H1 (cell line): ENCODE measurements at regions not wholly inside any gene's neighbourhood (a gene's known extent, or its start where the extent isn't known, plus 50 kb on each side); places are given as distances from the start of the nearest gene placed in this dataset.

Experiments
- CTCF ChIA-PET: fragments of 300-600 bp; sonication (Branson Sonifier 250); formaldehyde crosslinking; loops from one replicate; lab custom pipeline; 2021; ENCODE audit not compliant: partially characterized antibody; lab: Charles Lee
- POLR2A ChIA-PET: fragments of 300-600 bp; sonication (Branson Sonifier 250); formaldehyde crosslinking; loops from one replicate; lab custom pipeline; 2021; ENCODE audit warnings: inconsistent platforms; ENCODE audit not compliant: partially characterized antibody; lab: Charles Lee
- DNase-seq, 2 experiments: peaks; one replicate each; pipeline versions ENCODE4 v3.0.0 to v3.0.0-alpha.2; 2010 to 2022; ENCODE audit warnings: low spot score in 2 of 2, low read depth in 1 of 2, mixed read lengths in 1 of 2
- FAIRE-seq: peaks from 2 replicates; lab custom pipeline; 2011; peaks lifted over from hg19 to GRCh38; lab: Jason Lieb, UNC
- H2AFZ ChIP-seq: 2 replicates; pipeline ENCODE4 v1.8.1; 2012; ENCODE audit warnings: low read length, inconsistent platforms
- H2AK5ac ChIP-seq: 2 replicates; pipeline ENCODE4 v1.6.1; 2013; ENCODE audit warnings: low read depth, low read length
- H2BK120ac ChIP-seq: replicated peaks from 2 replicates; pipeline ENCODE3; 2013; ENCODE audit warnings: low read depth, low read length, inconsistent platforms
- H2BK12ac ChIP-seq: 2 replicates; pipeline ENCODE4 v1.6.1; 2013; ENCODE audit warnings: low read depth, low read length
- H2BK15ac ChIP-seq: 2 replicates; pipeline ENCODE4 v1.6.1; 2013; ENCODE audit warnings: low read length
- H2BK20ac ChIP-seq: 2 replicates; pipeline ENCODE4 v1.6.1; 2013; ENCODE audit warnings: low read length
- H2BK5ac ChIP-seq: 2 replicates; pipeline ENCODE4 v1.6.1; 2013; ENCODE audit warnings: low read depth, low read length
- H3K14ac ChIP-seq: 2 replicates; pipeline ENCODE4 v1.6.1; 2013; ENCODE audit warnings: inconsistent platforms; ENCODE audit not compliant: insufficient read length
- H3K18ac ChIP-seq: 2 replicates; pipeline ENCODE4 v1.6.1; 2013; ENCODE audit warnings: low read length; ENCODE audit errors: extremely low read depth
- H3K23ac ChIP-seq: 2 replicates; pipeline ENCODE4 v1.6.1; 2013; ENCODE audit warnings: inconsistent platforms; ENCODE audit not compliant: insufficient read length
- H3K23me2 ChIP-seq: 2 replicates; pipeline ENCODE4 v1.6.1; 2013; ENCODE audit warnings: low read depth, low read length
- H3K27ac ChIP-seq: 2 replicates; pipeline ENCODE4 v1.6.1; 2011; ENCODE audit warnings: low read depth, low read length, inconsistent platforms
- H3K27me3 ChIP-seq, 4 experiments: replicated peaks in 1 of 4; 1 replicate in 1 of 4; 2 replicates in 3 of 4; pipeline versions ENCODE4 v1.6.1 to v1.8.1; 2011 to 2013; ENCODE audit warnings: low read length in 3 of 4, mild to moderate bottlenecking in 3 of 4, inconsistent platforms in 2 of 4, mixed read lengths in 2 of 4, moderate library complexity in 1 of 4; ENCODE audit not compliant: control insufficient read depth in 3 of 4, insufficient read depth in 3 of 4; ENCODE audit errors: extremely low read depth in 1 of 4
- H3K36me3 ChIP-seq, 4 experiments: 2 replicates each; pipeline versions ENCODE4 v1.6.1 to v1.8.1; 2011 to 2013; ENCODE audit warnings: mild to moderate bottlenecking in 4 of 4, low read length in 3 of 4, moderate library complexity in 2 of 4, control low read depth in 1 of 4, inconsistent platforms in 1 of 4; ENCODE audit not compliant: insufficient read depth in 4 of 4, control insufficient read depth in 2 of 4
- H3K4ac ChIP-seq: replicated peaks from 2 replicates; pipeline ENCODE3; 2013; ENCODE audit warnings: low read length, low read depth, mixed read lengths, inconsistent platforms; ENCODE audit not compliant: insufficient read length
- H3K4me1 ChIP-seq, 4 experiments: replicated peaks in 1 of 4; 1 replicate in 1 of 4; 2 replicates in 3 of 4; pipeline versions ENCODE4 v1.6.1 to v1.8.1; 2011 to 2013; ENCODE audit warnings: low read length in 3 of 4, inconsistent platforms in 2 of 4, mixed read lengths in 1 of 4; ENCODE audit not compliant: insufficient read depth in 4 of 4, control insufficient read depth in 3 of 4
- H3K4me2 ChIP-seq, 2 experiments: 2 replicates each; pipeline versions ENCODE4 v1.6.1 to v1.8.1; 2011 to 2013; ENCODE audit warnings: low read depth in 2 of 2, low read length in 2 of 2, control low read depth in 1 of 2, inconsistent platforms in 1 of 2, mild to moderate bottlenecking in 1 of 2; ENCODE audit not compliant: insufficient read depth in 1 of 2
- H3K4me3 ChIP-seq, 4 experiments: fragments of 200-600, 300-600 bp in 1 of 4; sonication (generic), shearing (Covaris generic), sonication (Bioruptor Twin) in 1 of 4; 2 replicates each; pipeline versions ENCODE4 v1.5.1 to v1.8.1; 2011 to 2016; ENCODE audit warnings: low read length in 4 of 4, low read depth in 3 of 4, control low read depth in 2 of 4, inconsistent platforms in 2 of 4, mild to moderate bottlenecking in 2 of 4, mixed read lengths in 1 of 4, moderate library complexity in 1 of 4; ENCODE audit not compliant: insufficient read depth in 2 of 4; ENCODE audit errors: extremely low read depth in 1 of 4
- H3K56ac ChIP-seq: replicated peaks from 2 replicates; pipeline ENCODE3; 2013; ENCODE audit warnings: low read depth, mild to moderate bottlenecking, mixed read lengths, low read length, inconsistent platforms; ENCODE audit not compliant: insufficient read length
- H3K79me1 ChIP-seq: 2 replicates; pipeline ENCODE4 v1.6.1; 2013; ENCODE audit warnings: low read depth, low read length, control low read depth
- H3K79me2 ChIP-seq, 2 experiments: 2 replicates each; pipeline versions ENCODE4 v1.6.1 to v1.8.1; 2012 to 2013; ENCODE audit warnings: low read length in 2 of 2, mild to moderate bottlenecking in 2 of 2, inconsistent platforms in 1 of 2; ENCODE audit not compliant: insufficient read depth in 2 of 2, control insufficient read depth in 1 of 2
- H3K9ac ChIP-seq, 4 experiments: replicated peaks in 1 of 4; 1 replicate in 1 of 4; 2 replicates in 3 of 4; pipeline versions ENCODE4 v1.6.1 to v1.8.1; 2011 to 2013; ENCODE audit warnings: low read depth in 3 of 4, low read length in 3 of 4, control low read depth in 2 of 4, mild to moderate bottlenecking in 2 of 4, moderate library complexity in 2 of 4, inconsistent platforms in 1 of 4; ENCODE audit errors: extremely low read depth in 1 of 4
- H3K9me3 ChIP-seq, 2 experiments: 2 replicates each; pipeline versions ENCODE4 v1.6.1 to v1.8.1; 2012 to 2013; ENCODE audit warnings: mild to moderate bottlenecking in 2 of 2, moderate library complexity in 2 of 2, control low read depth in 1 of 2, inconsistent platforms in 1 of 2, low read depth in 1 of 2, low read length in 1 of 2, mixed read lengths in 1 of 2; ENCODE audit not compliant: insufficient read depth in 2 of 2
- H4K20me1 ChIP-seq, 2 experiments: replicated peaks in 1 of 2; 2 replicates each; pipeline versions ENCODE3 to v1.8.1; 2011 to 2013; ENCODE audit warnings: inconsistent platforms in 2 of 2, low read length in 2 of 2, mild to moderate bottlenecking in 1 of 2; ENCODE audit not compliant: insufficient read depth in 2 of 2, control insufficient read depth in 1 of 2
- H4K5ac ChIP-seq: 2 replicates; pipeline ENCODE4 v1.6.1; 2013; ENCODE audit warnings: low read length, low read depth, mixed read lengths, inconsistent platforms; ENCODE audit not compliant: insufficient read length
- H4K8ac ChIP-seq: 2 replicates; pipeline ENCODE4 v1.8.0; 2013; ENCODE audit warnings: mild to moderate bottlenecking, moderate library complexity, low read length, inconsistent platforms; ENCODE audit not compliant: insufficient read depth; ENCODE audit errors: extremely low read depth
- H4K91ac ChIP-seq: replicated peaks from 2 replicates; pipeline ENCODE3; 2013; ENCODE audit warnings: low read length, mixed read lengths, inconsistent platforms; ENCODE audit not compliant: insufficient read length
- BRCA1 ChIP-seq: IDR thresholded peaks from 2 replicates; pipeline ENCODE4 v1.6.1; 2012; ENCODE audit warnings: low read depth, low read length, improper control_type of control experiment
- CEBPB ChIP-seq: IDR thresholded peaks from 2 replicates; pipeline ENCODE4 v1.6.1; 2012; ENCODE audit warnings: low read depth, low read length
- EGR1 ChIP-seq: IDR thresholded peaks from 2 replicates; pipeline ENCODE4 v1.6.1; 2011; ENCODE audit warnings: low read depth, low read length, borderline replicate concordance
- HDAC6 ChIP-seq: IDR thresholded peaks from one replicate; pipeline ENCODE4 v1.7.1; 2012; ENCODE audit warnings: low read depth, mild to moderate bottlenecking, inconsistent platforms, low read length, moderate library complexity
- JUN ChIP-seq: IDR thresholded peaks from 2 replicates; pipeline ENCODE4 v1.6.1; 2011; ENCODE audit warnings: low read depth, mild to moderate bottlenecking, improper control_type of control experiment, low read length
- JUND ChIP-seq: IDR thresholded peaks from 2 replicates; pipeline ENCODE4 v1.6.1; 2011; ENCODE audit warnings: mild to moderate bottlenecking, improper control_type of control experiment, low read length
- KDM4A ChIP-seq: IDR thresholded peaks from one replicate; pipeline ENCODE4 v1.7.1; 2012; ENCODE audit warnings: low read depth, mild to moderate bottlenecking, moderate library complexity, low read length, inconsistent platforms; ENCODE audit not compliant: severe bottlenecking
- POU5F1 ChIP-seq: IDR thresholded peaks from 2 replicates; pipeline ENCODE4 v1.6.1; 2011; ENCODE audit warnings: low read depth, mild to moderate bottlenecking, low read length, moderate library complexity
- RNF2 ChIP-seq: fragments of 200-900, 300-1000 bp; sonication (generic); IDR thresholded peaks from 2 replicates; pipeline ENCODE4 v1.7.1; 2016; ENCODE audit warnings: borderline replicate concordance, low read depth, mild to moderate bottlenecking, antibody characterized with exemption, low read length; ENCODE audit not compliant: poor library complexity, severe bottlenecking; ENCODE audit errors: missing control alignments
- SAP30 ChIP-seq: fragments of 300-600 bp; sonication (generic); IDR thresholded peaks from 2 replicates; pipeline ENCODE4 v1.7.1; 2012; ENCODE audit warnings: low read length, moderate library complexity, mild to moderate bottlenecking, inconsistent platforms; ENCODE audit not compliant: insufficient read depth, insufficient replicate concordance
- SIN3A ChIP-seq, 2 experiments: IDR thresholded peaks in 1 of 2; conservative IDR thresholded peaks in 1 of 2; 2 replicates each; pipeline ENCODE4 v1.6.1; 2011 to 2012; ENCODE audit warnings: low read length in 2 of 2, improper control_type of control experiment in 1 of 2, low read depth in 1 of 2, mild to moderate bottlenecking in 1 of 2
- SIRT6 ChIP-seq: IDR thresholded peaks from one replicate; pipeline ENCODE4 v1.7.1; 2012; ENCODE audit warnings: low read length, inconsistent platforms
- SP2 ChIP-seq: IDR thresholded peaks from 2 replicates; pipeline ENCODE4 v1.6.1; 2012; ENCODE audit warnings: mild to moderate bottlenecking, low read length, inconsistent platforms
- SRF ChIP-seq: IDR thresholded peaks from 2 replicates; pipeline ENCODE4 v1.6.1; 2011; ENCODE audit warnings: mild to moderate bottlenecking, low read depth, low read length, moderate library complexity
- SUZ12 ChIP-seq: fragments of 200-600 bp; sonication (generic); IDR thresholded peaks from 2 replicates; pipeline ENCODE4 v1.6.1; 2012; ENCODE audit warnings: mild to moderate bottlenecking, inconsistent platforms, low read length, moderate library complexity, mixed read lengths
- WGBS, 2 experiments: shearing (Covaris generic) in 1 of 2; methylation state at CpG; one replicate each; pipeline versions ENCODE4 v1.1.6 to v1.1.7; 2013 to 2015; ENCODE audit warnings: low lambda C conversion rate in 2 of 2, mixed read lengths in 2 of 2, inconsistent platforms in 1 of 2, low coverage in 1 of 2, missing lambda C conversion rate in 1 of 2; ENCODE audit not compliant: insufficient replicate concordance in 2 of 2, insufficient coverage in 1 of 2, insufficient read length in 1 of 2; ENCODE audit errors: extremely low coverage in 1 of 2, missing lambda C conversion rate in 1 of 2; 5-methylcytosine and 5-hydroxymethylcytosine counted together

DNA sequence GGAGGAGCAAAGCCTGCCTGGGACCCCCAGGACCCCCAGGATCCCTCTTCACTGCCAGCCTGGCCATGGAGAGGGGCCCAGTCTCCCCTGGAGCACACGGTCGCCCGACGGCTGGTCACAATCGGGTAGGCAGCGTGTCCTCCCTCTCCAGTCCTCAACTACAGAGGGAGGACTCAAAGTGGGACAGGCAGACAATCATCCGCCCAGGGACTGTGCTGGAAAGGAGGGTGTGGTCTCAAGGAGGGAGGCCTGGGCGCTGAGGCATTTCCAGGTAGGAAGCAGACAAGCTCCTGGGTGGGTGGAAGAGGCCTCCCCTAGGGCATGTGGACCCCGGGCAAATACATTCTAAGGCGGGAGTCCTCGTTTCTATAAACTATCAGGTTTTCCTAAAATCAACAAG lies 93.2 kb upstream of the ADAMTS2 start:
- 92% methylated on average over 11 of the region's 11 CpGs; no CpG with 5 or more reads in 1 of the 2 experiments for WGBS, 2 experiments
- Histone ChIP-seq H3K14ac (no peak overlapping the region), H3K27ac (no peak overlapping the region), H2BK20ac (no peak overlapping the region), H2AK5ac (no peak overlapping the region), H3K23me2 (peaks cover 7% of the 10 kb centered on the region; the same call in 1 of the 2 replicates), H2BK120ac (no peak overlapping the region), H2BK15ac (no peak overlapping the region), H3K9ac (no peak overlapping the region), H4K91ac (no peak overlapping the region), H2AFZ (no peak overlapping the region), H3K79me1 (no peaks in the 10 kb centered on the region), H3K4ac (no peak overlapping the region), H4K8ac (no peak overlapping the region; the same call in 1 of the 2 replicates), H2BK12ac (no peak overlapping the region), H3K27me3 (no peaks in the 10 kb centered on the region; a peak in 1 of 7 replicates), H3K4me2 (no peak overlapping the region), H4K20me1 (no peaks in the 10 kb centered on the region), H3K36me3 (no peaks in the 10 kb centered on the region), H3K56ac (no peak overlapping the region), H3K23ac (no peak overlapping the region), H3K79me2 (no peaks in the 10 kb centered on the region), H2BK5ac (no peak overlapping the region; the same call in 1 of the 2 replicates), H3K18ac (no peak overlapping the region), H3K4me1 (no peaks in the 10 kb centered on the region), H3K4me3 (no peak overlapping the region), H4K5ac (no peak overlapping the region), H3K9me3 (no peaks in the 10 kb centered on the region; a peak in 1 of 4 replicates)
- no peak for TF ChIP-seq BRCA1
- no peak for TF ChIP-seq KDM4A
- no peak for TF ChIP-seq SRF
- no peak for TF ChIP-seq HDAC6
- TF ChIP-seq SIN3A (conservative IDR thresholded peaks at IDR 0.05 in 1 of 2, IDR thresholded peaks at IDR 0.05 in 1 of 2; ENCODE audit: low read depth in 1 of 2, low read length in 2 of 2): no peak
- TF ChIP-seq RNF2: no peak
- TF ChIP-seq SP2: no peak
- TF ChIP-seq EGR1: no peak
- no peak for TF ChIP-seq SAP30
- no peak for TF ChIP-seq POU5F1
- TF ChIP-seq JUND: no peak
- no peak for TF ChIP-seq SUZ12
- TF ChIP-seq JUN: no peak
- TF ChIP-seq SIRT6: no peak
- TF ChIP-seq CEBPB: no peak
- ChIA-PET POLR2A (interaction anchor here (0.5 to 1.6 kb wide), 2 partner anchors 121 to 265 kb away, joined by 3 to 4 read pairs; no protein-coding TSS in a partner anchor), CTCF (no interaction called here)
- FAIRE-seq (no peak), DNase-seq (no peak)
